GM12878 (cell line): ENCODE measurements at regions not wholly inside any gene's neighbourhood (a gene's known extent, or its start where the extent isn't known, plus 50 kb on each side); places are given as distances from the start of the nearest gene placed in this dataset.

Source experiments
- ATF7 ChIP-seq: fragments of 450-650 bp; IDR thresholded peaks from 2 replicates; pipeline ENCODE4 v1.6.1; 2016; ENCODE audit warnings: low read depth, mild to moderate bottlenecking
- BCL11A ChIP-seq: IDR thresholded peaks from 2 replicates; pipeline ENCODE4 v1.6.1; 2011; ENCODE audit warnings: low read depth, low read length
- BHLHE40 ChIP-seq, 2 experiments: fragments of 450-650 bp in 1 of 2; IDR thresholded peaks; 2 replicates each; pipeline ENCODE4 v1.6.1; 2011 to 2017; ENCODE audit warnings: low read depth in 2 of 2, borderline replicate concordance in 1 of 2, improper control_type of control experiment in 1 of 2, low read length in 1 of 2, mild to moderate bottlenecking in 1 of 2
- BMI1 ChIP-seq: fragments of 450-650 bp; IDR thresholded peaks from 2 replicates; pipeline ENCODE4 v1.6.1; 2016; ENCODE audit warnings: mild to moderate bottlenecking, moderate library complexity, borderline replicate concordance
- CREM ChIP-seq: IDR thresholded peaks from 2 replicates; pipeline ENCODE4 v1.6.1; 2014; ENCODE audit warnings: antibody characterized with exemption, low read depth
- DPF2 ChIP-seq: fragments of 450-650 bp; IDR thresholded peaks from 2 replicates; pipeline ENCODE4 v1.6.1; 2017; ENCODE audit warnings: mild to moderate bottlenecking
- EP300 ChIP-seq, 2 experiments: fragments of 150-350 bp in 1 of 2; IDR thresholded peaks; 2 replicates each; pipeline ENCODE4 v1.6.1; 2011 to 2012; ENCODE audit warnings: low read depth in 2 of 2, low read length in 2 of 2, borderline replicate concordance in 1 of 2, improper control_type of control experiment in 1 of 2, inconsistent platforms in 1 of 2; ENCODE audit not compliant: control insufficient read depth in 1 of 2
- FOXK2 ChIP-seq: fragments of 450-650 bp; IDR thresholded peaks from 2 replicates; pipeline ENCODE4 v1.6.1; 2017; ENCODE audit warnings: mild to moderate bottlenecking, moderate library complexity
- IKZF1 ChIP-seq: fragments of 450-650 bp; conservative IDR thresholded peaks from 2 replicates; pipeline ENCODE4 v1.6.1; 2017; ENCODE audit warnings: antibody characterized with exemption, mild to moderate bottlenecking
- IKZF2 ChIP-seq, 2 experiments: fragments of 450-650 bp; IDR thresholded peaks; 2 replicates each; pipeline ENCODE4 v1.6.1; 2017; ENCODE audit warnings: mild to moderate bottlenecking in 2 of 2, moderate library complexity in 2 of 2
- JUNB ChIP-seq: IDR thresholded peaks from 2 replicates; pipeline ENCODE4 v1.6.1; 2016; ENCODE audit warnings: antibody characterized with exemption, mild to moderate bottlenecking
- JUND ChIP-seq: IDR thresholded peaks from 2 replicates; pipeline ENCODE4 v1.6.1; 2012; ENCODE audit warnings: low read depth, mild to moderate bottlenecking, low read length, improper control_type of control experiment, moderate library complexity
- KAT2A ChIP-seq: conservative IDR thresholded peaks from 2 replicates; pipeline ENCODE4 v1.6.1; 2011; ENCODE audit warnings: low read depth, low read length; ENCODE audit not compliant: control insufficient read depth
- MXI1 ChIP-seq: fragments of 150-350 bp; IDR thresholded peaks from 2 replicates; pipeline ENCODE4 v1.6.1; 2011; ENCODE audit warnings: low read depth, mild to moderate bottlenecking, inconsistent platforms, low read length, improper control_type of control experiment
- NBN ChIP-seq: fragments of 450-650 bp; IDR thresholded peaks from 2 replicates; pipeline ENCODE4 v1.6.1; 2016
- NFYA ChIP-seq: IDR thresholded peaks from 2 replicates; pipeline ENCODE4 v1.6.1; 2011; ENCODE audit warnings: low read depth, mild to moderate bottlenecking, low read length, improper control_type of control experiment, borderline replicate concordance
- NFYB ChIP-seq: IDR thresholded peaks from 2 replicates; pipeline ENCODE4 v1.6.1; 2011; ENCODE audit warnings: low read depth, mild to moderate bottlenecking, low read length, improper control_type of control experiment, moderate library complexity; ENCODE audit not compliant: insufficient read depth
- NRF1 ChIP-seq: conservative IDR thresholded peaks from 2 replicates; pipeline ENCODE4 v1.6.1; 2011; ENCODE audit warnings: mild to moderate bottlenecking, low read depth, low read length, improper control_type of control experiment
- SPI1 ChIP-seq: IDR thresholded peaks from 2 replicates; pipeline ENCODE4 v1.6.1; 2011; ENCODE audit warnings: low read depth, mild to moderate bottlenecking, low read length, moderate library complexity, borderline replicate concordance; ENCODE audit not compliant: insufficient read depth
- TCF12 ChIP-seq: IDR thresholded peaks from 2 replicates; pipeline ENCODE4 v1.6.1; 2011; ENCODE audit warnings: low read depth, mild to moderate bottlenecking, low read length
- ZNF24 ChIP-seq: fragments of 450-650 bp; IDR thresholded peaks from 2 replicates; pipeline ENCODE4 v1.6.1; 2017; ENCODE audit warnings: antibody characterized with exemption, mild to moderate bottlenecking
- ZZZ3 ChIP-seq: IDR thresholded peaks from 2 replicates; pipeline ENCODE4 v1.6.1; 2011; ENCODE audit warnings: low read depth; ENCODE audit not compliant: control insufficient read depth, insufficient read length
- TF ChIP-seq, protein P1 (sequence below): fragments of 450-650 bp; formaldehyde crosslinking; IDR thresholded peaks from 2 replicates; pipeline ENCODE4 v1.5.0; 2022; ENCODE audit warnings: mild to moderate bottlenecking, missing genetic modification characterization
- TF ChIP-seq, protein P2 (sequence below): fragments of 450-650 bp; IDR thresholded peaks from 2 replicates; pipeline ENCODE4 v1.6.1; 2016; ENCODE audit warnings: mild to moderate bottlenecking
- TF ChIP-seq, protein P3 (sequence below): fragments of 450-650 bp; IDR thresholded peaks from 2 replicates; pipeline ENCODE4 v1.6.1; 2017; ENCODE audit warnings: mild to moderate bottlenecking

DNA sequence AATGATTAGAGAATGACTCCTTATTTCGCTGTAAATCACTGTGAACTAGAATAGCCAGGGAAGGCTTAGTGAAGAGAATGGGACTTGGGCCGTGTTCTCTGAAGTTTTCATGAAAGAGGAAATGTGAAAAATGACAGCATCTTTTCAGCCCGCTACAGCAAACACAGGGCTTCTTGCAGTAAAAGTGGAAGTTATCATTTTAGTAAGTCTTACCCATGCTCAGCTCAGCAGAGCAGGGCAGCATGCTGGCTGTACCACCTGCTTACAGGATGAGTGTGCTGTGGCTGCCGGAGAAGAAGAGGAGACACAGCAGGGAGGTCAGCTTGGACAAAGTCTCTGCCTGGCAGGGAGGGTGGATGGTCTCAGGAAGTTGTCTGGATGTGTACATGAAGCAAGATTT lies 300.7 kb upstream of the DLGAP1 start (continued):
- 0 out of 2 replicates have a peak, but pooled peaks have one; percentile 54 for TF ChIP-seq IKZF1
- TF ChIP-seq, protein P1, sequence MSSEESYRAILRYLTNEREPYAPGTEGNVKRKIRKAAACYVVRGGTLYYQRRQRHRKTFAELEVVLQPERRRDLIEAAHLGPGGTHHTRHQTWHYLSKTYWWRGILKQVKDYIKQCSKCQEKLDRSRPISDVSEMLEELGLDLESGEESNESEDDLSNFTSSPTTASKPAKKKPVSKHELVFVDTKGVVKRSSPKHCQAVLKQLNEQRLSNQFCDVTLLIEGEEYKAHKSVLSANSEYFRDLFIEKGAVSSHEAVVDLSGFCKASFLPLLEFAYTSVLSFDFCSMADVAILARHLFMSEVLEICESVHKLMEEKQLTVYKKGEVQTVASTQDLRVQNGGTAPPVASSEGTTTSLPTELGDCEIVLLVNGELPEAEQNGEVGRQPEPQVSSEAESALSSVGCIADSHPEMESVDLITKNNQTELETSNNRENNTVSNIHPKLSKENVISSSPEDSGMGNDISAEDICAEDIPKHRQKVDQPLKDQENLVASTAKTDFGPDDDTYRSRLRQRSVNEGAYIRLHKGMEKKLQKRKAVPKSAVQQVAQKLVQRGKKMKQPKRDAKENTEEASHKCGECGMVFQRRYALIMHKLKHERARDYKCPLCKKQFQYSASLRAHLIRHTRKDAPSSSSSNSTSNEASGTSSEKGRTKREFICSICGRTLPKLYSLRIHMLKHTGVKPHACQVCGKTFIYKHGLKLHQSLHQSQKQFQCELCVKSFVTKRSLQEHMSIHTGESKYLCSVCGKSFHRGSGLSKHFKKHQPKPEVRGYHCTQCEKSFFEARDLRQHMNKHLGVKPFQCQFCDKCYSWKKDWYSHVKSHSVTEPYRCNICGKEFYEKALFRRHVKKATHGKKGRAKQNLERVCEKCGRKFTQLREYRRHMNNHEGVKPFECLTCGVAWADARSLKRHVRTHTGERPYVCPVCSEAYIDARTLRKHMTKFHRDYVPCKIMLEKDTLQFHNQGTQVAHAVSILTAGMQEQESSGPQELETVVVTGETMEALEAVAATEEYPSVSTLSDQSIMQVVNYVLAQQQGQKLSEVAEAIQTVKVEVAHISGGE = no peak
- TF ChIP-seq, protein P2, sequence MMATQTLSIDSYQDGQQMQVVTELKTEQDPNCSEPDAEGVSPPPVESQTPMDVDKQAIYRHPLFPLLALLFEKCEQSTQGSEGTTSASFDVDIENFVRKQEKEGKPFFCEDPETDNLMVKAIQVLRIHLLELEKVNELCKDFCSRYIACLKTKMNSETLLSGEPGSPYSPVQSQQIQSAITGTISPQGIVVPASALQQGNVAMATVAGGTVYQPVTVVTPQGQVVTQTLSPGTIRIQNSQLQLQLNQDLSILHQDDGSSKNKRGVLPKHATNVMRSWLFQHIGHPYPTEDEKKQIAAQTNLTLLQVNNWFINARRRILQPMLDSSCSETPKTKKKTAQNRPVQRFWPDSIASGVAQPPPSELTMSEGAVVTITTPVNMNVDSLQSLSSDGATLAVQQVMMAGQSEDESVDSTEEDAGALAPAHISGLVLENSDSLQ = no peak
- no peak for TF ChIP-seq NBN
- peak; percentile 26; the same call in 1 of the 2 replicates for TF ChIP-seq ZNF24
- TF ChIP-seq NRF1 = no peak
- no peak for TF ChIP-seq CREM
- no peak for TF ChIP-seq JUND
- peak; percentile 86 for TF ChIP-seq SPI1
- TF ChIP-seq KAT2A = no peak
- TF ChIP-seq NFYA = no peak
- TF ChIP-seq FOXK2 = no peak
- TF ChIP-seq, protein P3, sequence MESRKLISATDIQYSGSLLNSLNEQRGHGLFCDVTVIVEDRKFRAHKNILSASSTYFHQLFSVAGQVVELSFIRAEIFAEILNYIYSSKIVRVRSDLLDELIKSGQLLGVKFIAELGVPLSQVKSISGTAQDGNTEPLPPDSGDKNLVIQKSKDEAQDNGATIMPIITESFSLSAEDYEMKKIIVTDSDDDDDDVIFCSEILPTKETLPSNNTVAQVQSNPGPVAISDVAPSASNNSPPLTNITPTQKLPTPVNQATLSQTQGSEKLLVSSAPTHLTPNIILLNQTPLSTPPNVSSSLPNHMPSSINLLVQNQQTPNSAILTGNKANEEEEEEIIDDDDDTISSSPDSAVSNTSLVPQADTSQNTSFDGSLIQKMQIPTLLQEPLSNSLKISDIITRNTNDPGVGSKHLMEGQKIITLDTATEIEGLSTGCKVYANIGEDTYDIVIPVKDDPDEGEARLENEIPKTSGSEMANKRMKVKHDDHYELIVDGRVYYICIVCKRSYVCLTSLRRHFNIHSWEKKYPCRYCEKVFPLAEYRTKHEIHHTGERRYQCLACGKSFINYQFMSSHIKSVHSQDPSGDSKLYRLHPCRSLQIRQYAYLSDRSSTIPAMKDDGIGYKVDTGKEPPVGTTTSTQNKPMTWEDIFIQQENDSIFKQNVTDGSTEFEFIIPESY = no peak
- 0 out of 2 replicates have a peak, but pooled peaks have one; percentile 16 for TF ChIP-seq BMI1
- no peak for TF ChIP-seq JUNB
- peak in 1 of 2 experiments; percentile 34; a peak in 1 of 4 replicates for TF ChIP-seq BHLHE40 (IDR thresholded peaks at IDR 0.05; ENCODE audit: borderline replicate concordance in 1 of 2, low read depth in 2 of 2, low read length in 1 of 2)
- no peak for TF ChIP-seq NFYB
- peak; percentile 40 to 68; a peak in 2 of 4 replicates for TF ChIP-seq IKZF2 (IDR thresholded peaks at IDR 0.05)
- TF ChIP-seq EP300 (IDR thresholded peaks at IDR 0.05; ENCODE audit: borderline replicate concordance in 1 of 2, control insufficient read depth in 1 of 2, low read depth in 2 of 2, low read length in 2 of 2) = peak in 1 of 2 experiments; percentile 59; a peak in 1 of 4 replicates
- peak; percentile 87 for TF ChIP-seq ATF7
- no peak for TF ChIP-seq ZZZ3
- peak; percentile 71; the same call in 1 of the 2 replicates for TF ChIP-seq BCL11A
- peak; percentile 78; the same call in 1 of the 2 replicates for TF ChIP-seq TCF12
- peak; percentile 94 for TF ChIP-seq DPF2
- no peak for TF ChIP-seq MXI1
